ENCODE measurements at regions not wholly inside any gene's neighbourhood (a gene's known extent, or its start where the extent isn't known, plus 50 kb on each side); places are given as distances from the start of the nearest gene placed in this dataset.
"Not testable (repeated sequence)": the region's sequence is repeated elsewhere in the genome, so short reads cannot be mapped to it uniquely, and the experiment has no call there.

DNA sequence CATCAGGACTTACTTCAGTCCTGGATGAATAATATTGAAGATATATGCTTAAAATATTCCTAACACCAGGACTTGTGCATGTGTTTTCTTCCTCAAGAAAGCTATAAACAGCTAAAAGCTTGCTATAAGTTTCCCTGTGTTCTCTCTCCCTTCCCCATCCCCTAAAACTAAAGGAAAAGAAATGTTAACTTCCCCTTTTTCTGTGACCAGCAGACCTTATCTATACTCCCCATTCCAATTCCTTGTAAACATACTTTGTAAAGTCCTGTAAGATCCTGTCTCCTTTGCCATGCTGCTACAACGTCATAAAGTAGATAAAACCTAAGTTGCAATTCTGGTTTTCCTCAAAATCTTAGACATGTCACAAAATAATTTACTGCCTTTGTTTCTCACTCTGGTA lies 517.8 kb upstream of the CDH10 start:
- not testable (repeated sequence) for TF ChIP-seq TEAD4 (CRISPR knock-in tag; IDR thresholded peaks at IDR 0.05); SMAD3 (CRISPR knock-in tag; IDR thresholded peaks at IDR 0.05; ENCODE audit: borderline replicate concordance); FOXP4 (CRISPR knock-in tag; IDR thresholded peaks at IDR 0.05); CTCF (IDR thresholded peaks at IDR 0.05); TCF7 (CRISPR knock-in tag; IDR thresholded peaks at IDR 0.05; ENCODE audit: low read depth)
- TF ChIP-seq, protein P1, sequence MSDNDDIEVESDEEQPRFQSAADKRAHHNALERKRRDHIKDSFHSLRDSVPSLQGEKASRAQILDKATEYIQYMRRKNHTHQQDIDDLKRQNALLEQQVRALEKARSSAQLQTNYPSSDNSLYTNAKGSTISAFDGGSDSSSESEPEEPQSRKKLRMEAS (CRISPR knock-in tag; IDR thresholded peaks at IDR 0.05) = not testable (repeated sequence)
- TF ChIP-seq, protein P2, sequence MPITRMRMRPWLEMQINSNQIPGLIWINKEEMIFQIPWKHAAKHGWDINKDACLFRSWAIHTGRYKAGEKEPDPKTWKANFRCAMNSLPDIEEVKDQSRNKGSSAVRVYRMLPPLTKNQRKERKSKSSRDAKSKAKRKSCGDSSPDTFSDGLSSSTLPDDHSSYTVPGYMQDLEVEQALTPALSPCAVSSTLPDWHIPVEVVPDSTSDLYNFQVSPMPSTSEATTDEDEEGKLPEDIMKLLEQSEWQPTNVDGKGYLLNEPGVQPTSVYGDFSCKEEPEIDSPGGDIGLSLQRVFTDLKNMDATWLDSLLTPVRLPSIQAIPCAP (CRISPR knock-in tag; IDR thresholded peaks at IDR 0.05) = not testable (repeated sequence)

Data from WTC11 (cell line).